ENCODE measurements at regions not wholly inside any gene's neighbourhood (a gene's known extent, or its start where the extent isn't known, plus 50 kb on each side); places are given as distances from the start of the nearest gene placed in this dataset.
A peak's percentile ranks its signal among the peaks of the same experiment; 100 is the strongest.

GRCh38 chr3:168988853-168989252 is 674.7 kb downstream of the MECOM start (continued):
- no peak for TF ChIP-seq TFDP1 (CRISPR knock-in tag; IDR thresholded peaks at IDR 0.05; ENCODE audit: borderline replicate concordance)
- peak; percentile 68 for TF ChIP-seq RARA (CRISPR knock-in tag; IDR thresholded peaks at IDR 0.05)
- no peak for TF ChIP-seq ZNF883 (CRISPR knock-in tag; IDR thresholded peaks at IDR 0.05; ENCODE audit: not compliant biosample characterization)
- no peak for TF ChIP-seq RELA (CRISPR knock-in tag; IDR thresholded peaks at IDR 0.05)
- no peak for TF ChIP-seq SP1 (IDR thresholded peaks at IDR 0.05)
- no peak for TF ChIP-seq SP1 (CRISPR knock-in tag; IDR thresholded peaks at IDR 0.05)
- TF ChIP-seq ZBTB1 (CRISPR knock-in tag; IDR thresholded peaks at IDR 0.05; ENCODE audit: borderline replicate concordance), result no peak
- TF ChIP-seq RXRB (CRISPR knock-in tag; IDR thresholded peaks at IDR 0.05; ENCODE audit: borderline replicate concordance), result peak; percentile 80
- no peak for TF ChIP-seq MAFG (CRISPR knock-in tag; IDR thresholded peaks at IDR 0.05)
- TF ChIP-seq HNF1B (CRISPR knock-in tag; IDR thresholded peaks at IDR 0.05), result no peak
- TF ChIP-seq KLF16 (CRISPR knock-in tag; IDR thresholded peaks at IDR 0.05), result peak in 1 of 2 experiments; percentile 86; a peak in 2 of 4 replicates
- TF ChIP-seq ZNF557 (CRISPR knock-in tag; IDR thresholded peaks at IDR 0.05), result no peak
- TF ChIP-seq MNT (IDR thresholded peaks at IDR 0.05), result no peak
- TF ChIP-seq ASH2L (IDR thresholded peaks at IDR 0.05; ENCODE audit: insufficient read length, low read depth, low read length), result peak; percentile 49
- no peak for TF ChIP-seq KLF6 (CRISPR knock-in tag; IDR thresholded peaks at IDR 0.05)
- no peak for TF ChIP-seq TBP (CRISPR knock-in tag; IDR thresholded peaks at IDR 0.05)
- TF ChIP-seq DDIT3 (CRISPR knock-in tag; IDR thresholded peaks at IDR 0.05), result no peak
- TF ChIP-seq ZNF782 (CRISPR knock-in tag; IDR thresholded peaks at IDR 0.05; ENCODE audit: borderline replicate concordance), result no peak
- TF ChIP-seq TAF15 (IDR thresholded peaks at IDR 0.05; ENCODE audit: low read depth, low read length, poor library complexity, severe bottlenecking), result no peak
- no peak for TF ChIP-seq ZNF382 (CRISPR knock-in tag; IDR thresholded peaks at IDR 0.05; ENCODE audit: borderline replicate concordance)
- no peak for TF ChIP-seq ZNF780A (CRISPR knock-in tag; IDR thresholded peaks at IDR 0.05)
- TF ChIP-seq FOXP1 (IDR thresholded peaks at IDR 0.05), result no peak
- TF ChIP-seq FOXP1 (CRISPR knock-in tag; IDR thresholded peaks at IDR 0.05), result peak; percentile 77; the same call in 1 of the 2 replicates
- peak; percentile 97 for TF ChIP-seq GATAD2A (CRISPR knock-in tag; IDR thresholded peaks at IDR 0.05)
- no peak for TF ChIP-seq ZNF614 (CRISPR knock-in tag; IDR thresholded peaks at IDR 0.05; ENCODE audit: borderline replicate concordance)
- TF ChIP-seq HOXA3 (CRISPR knock-in tag; IDR thresholded peaks at IDR 0.05), result peak; percentile 41; the same call in 1 of the 2 replicates
- no peak for TF ChIP-seq PBX3 (CRISPR knock-in tag; IDR thresholded peaks at IDR 0.05; ENCODE audit: borderline replicate concordance)
- no peak for TF ChIP-seq BORCS8-MEF2B (CRISPR knock-in tag; IDR thresholded peaks at IDR 0.05)
- no peak for TF ChIP-seq THYN1 (CRISPR knock-in tag; IDR thresholded peaks at IDR 0.05; ENCODE audit: borderline replicate concordance, low read depth)
